ENCODE measurements at regions not wholly inside any gene's neighbourhood (a gene's known extent, or its start where the extent isn't known, plus 50 kb on each side); places are given as distances from the start of the nearest gene placed in this dataset.

- Mint-ChIP-seq H3K27ac (no peak overlapping the region), H3K4me1 (ENCODE audit: low read depth) (no peaks in the 10 kb centered on the region), H3K9me3 (peaks cover 15% of the 10 kb centered on the region), H3K4me3 (no peak overlapping the region), H3K36me3 (ENCODE audit: low read depth) (no peaks in the 10 kb centered on the region), H3K27me3 (ENCODE audit: insufficient read depth) (no peaks in the 10 kb centered on the region)
- DNase-seq: no peak
- TF ChIP-seq CTCF (IDR thresholded peaks at IDR 0.05): no peak
Observed at GRCh38 chr3:76615719-76616118, 424.2 kb upstream of the ROBO2 start.

- Mint-ChIP-seq H3K27ac (no peak overlapping the region), H3K9me3 (peaks cover 51% of the 10 kb centered on the region)
- DNase-seq: no peak
Observed at GRCh38 chr3:76624164-76624563, 415.7 kb upstream of the ROBO2 start.

GRCh38 chr3:76627236-76627635, 412.7 kb upstream of the ROBO2 start:
- no peaks in the 10 kb centered on the region for H3K36me3 Mint-ChIP-seq (ENCODE audit: low read depth)
- DNase-seq: no peak
- H3K4me3 Mint-ChIP-seq: no peak overlapping the region
- TF ChIP-seq CTCF (IDR thresholded peaks at IDR 0.05): no peak
- no peak overlapping the region for H3K27ac Mint-ChIP-seq
- peaks cover 47% of the 10 kb centered on the region for H3K9me3 Mint-ChIP-seq
- H3K27me3 Mint-ChIP-seq (ENCODE audit: insufficient read depth): no peaks in the 10 kb centered on the region
- H3K4me1 Mint-ChIP-seq (ENCODE audit: low read depth): no peaks in the 10 kb centered on the region

More at GRCh38 chr3:76624164-76624563, 415.7 kb upstream of the ROBO2 start:
- TF ChIP-seq CTCF (IDR thresholded peaks at IDR 0.05): no peak
- H3K36me3 Mint-ChIP-seq (ENCODE audit: low read depth): no peaks in the 10 kb centered on the region
- H3K4me1 Mint-ChIP-seq (ENCODE audit: low read depth): no peaks in the 10 kb centered on the region
- no peaks in the 10 kb centered on the region for H3K27me3 Mint-ChIP-seq (ENCODE audit: insufficient read depth)
- H3K4me3 Mint-ChIP-seq: no peak overlapping the region

- Mint-ChIP-seq H3K27ac (no peak overlapping the region), H3K36me3 (ENCODE audit: low read depth) (no peaks in the 10 kb centered on the region), H3K27me3 (ENCODE audit: insufficient read depth) (no peaks in the 10 kb centered on the region), H3K4me1 (ENCODE audit: low read depth) (no peaks in the 10 kb centered on the region), H3K4me3 (no peak overlapping the region), H3K9me3 (peaks cover 34% of the 10 kb centered on the region)
- DNase-seq: no peak
- TF ChIP-seq CTCF (IDR thresholded peaks at IDR 0.05): no peak
Observed at GRCh38 chr3:76631251-76631650, 408.6 kb upstream of the ROBO2 start.

GRCh38 chr3:76638006-76638405, 401.9 kb upstream of the ROBO2 start:
- H3K4me3 Mint-ChIP-seq: no peak overlapping the region
- DNase-seq: no peak
- H3K27me3 Mint-ChIP-seq (ENCODE audit: insufficient read depth): no peaks in the 10 kb centered on the region
- TF ChIP-seq CTCF (IDR thresholded peaks at IDR 0.05): no peak
- no peaks in the 10 kb centered on the region for H3K4me1 Mint-ChIP-seq (ENCODE audit: low read depth)
- H3K36me3 Mint-ChIP-seq (ENCODE audit: low read depth): no peaks in the 10 kb centered on the region
- peaks cover 33% of the 10 kb centered on the region for H3K9me3 Mint-ChIP-seq
- no peak overlapping the region for H3K27ac Mint-ChIP-seq

Measured in HFFc6 (cell line).